ENCODE measurements at regions not wholly inside any gene's neighbourhood (a gene's known extent, or its start where the extent isn't known, plus 50 kb on each side); places are given as distances from the start of the nearest gene placed in this dataset.
"Not testable (repeated sequence)": the region's sequence is repeated elsewhere in the genome, so short reads cannot be mapped to it uniquely, and the experiment has no call there.

GRCh38 chr3:110680450-110680849 lies 391.2 kb upstream of the NECTIN3 start:
- no peak for ATAC-seq
- no peaks in the 10 kb centered on the region for H3K4me1 ChIP-seq

GRCh38 chr3:110684466-110684865 lies 387.1 kb upstream of the NECTIN3 start:
- Histone ChIP-seq H3K27ac (no peak overlapping the region), H3K36me3 (no peaks in the 10 kb centered on the region), H3K4me3 (no peak overlapping the region), H3K4me1 (no peaks in the 10 kb centered on the region), H3K27me3 (no peaks in the 10 kb centered on the region), H3K9me3 (no peaks in the 10 kb centered on the region)
- no peak for DNase-seq
- no peak for ATAC-seq
- TF ChIP-seq, protein P1, sequence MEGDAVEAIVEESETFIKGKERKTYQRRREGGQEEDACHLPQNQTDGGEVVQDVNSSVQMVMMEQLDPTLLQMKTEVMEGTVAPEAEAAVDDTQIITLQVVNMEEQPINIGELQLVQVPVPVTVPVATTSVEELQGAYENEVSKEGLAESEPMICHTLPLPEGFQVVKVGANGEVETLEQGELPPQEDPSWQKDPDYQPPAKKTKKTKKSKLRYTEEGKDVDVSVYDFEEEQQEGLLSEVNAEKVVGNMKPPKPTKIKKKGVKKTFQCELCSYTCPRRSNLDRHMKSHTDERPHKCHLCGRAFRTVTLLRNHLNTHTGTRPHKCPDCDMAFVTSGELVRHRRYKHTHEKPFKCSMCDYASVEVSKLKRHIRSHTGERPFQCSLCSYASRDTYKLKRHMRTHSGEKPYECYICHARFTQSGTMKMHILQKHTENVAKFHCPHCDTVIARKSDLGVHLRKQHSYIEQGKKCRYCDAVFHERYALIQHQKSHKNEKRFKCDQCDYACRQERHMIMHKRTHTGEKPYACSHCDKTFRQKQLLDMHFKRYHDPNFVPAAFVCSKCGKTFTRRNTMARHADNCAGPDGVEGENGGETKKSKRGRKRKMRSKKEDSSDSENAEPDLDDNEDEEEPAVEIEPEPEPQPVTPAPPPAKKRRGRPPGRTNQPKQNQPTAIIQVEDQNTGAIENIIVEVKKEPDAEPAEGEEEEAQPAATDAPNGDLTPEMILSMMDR (IDR thresholded peaks at IDR 0.05): no peak
- intact Hi-C loops (cut with DNase I): no loop called here

More at GRCh38 chr3:110680450-110680849, 391.2 kb upstream of the NECTIN3 start:
- intact Hi-C loops (cut with DNase I): no loop called here
- TF ChIP-seq, protein P1 (IDR thresholded peaks at IDR 0.05): no peak
- Histone ChIP-seq H3K36me3 (no peaks in the 10 kb centered on the region), H3K27me3 (no peaks in the 10 kb centered on the region), H3K27ac (no peak overlapping the region), H3K4me3 (no peak overlapping the region), H3K9me3 (no peaks in the 10 kb centered on the region)
- DNase-seq: no peak

DNA sequence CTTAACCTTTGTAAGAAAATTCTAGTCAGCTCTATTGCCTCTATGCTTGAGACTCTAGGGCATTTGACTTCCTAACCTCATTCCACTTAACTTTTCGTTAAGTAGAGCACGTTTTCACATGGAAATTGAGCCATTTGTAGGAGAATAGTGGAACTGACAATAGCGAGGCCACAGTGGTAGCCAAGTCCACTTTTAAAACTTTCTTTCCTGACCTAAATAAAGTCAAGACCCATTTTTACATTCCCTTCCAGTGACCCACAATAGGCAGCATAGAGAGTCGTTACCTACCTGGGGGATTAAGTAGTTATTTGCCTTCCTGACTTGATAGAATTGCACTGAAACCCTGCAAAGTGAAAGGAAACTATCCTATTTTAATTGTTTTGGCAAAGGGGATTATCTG lies 386.0 kb upstream of the NECTIN3 start:
- H3K4me1 ChIP-seq: no peaks in the 10 kb centered on the region
- no peaks in the 10 kb centered on the region for H3K9me3 ChIP-seq
- H3K4me3 ChIP-seq: no peak overlapping the region
- no peak for DNase-seq
- ATAC-seq: no peak
- TF ChIP-seq, protein P1 (IDR thresholded peaks at IDR 0.05): no peak
- intact Hi-C loops (cut with DNase I): no loop called here
- H3K36me3 ChIP-seq: no peaks in the 10 kb centered on the region
- H3K27ac ChIP-seq: no peak overlapping the region
- H3K27me3 ChIP-seq: no peaks in the 10 kb centered on the region

GRCh38 chr3:110686701-110687100 lies 384.9 kb upstream of the NECTIN3 start:
- Histone ChIP-seq H3K4me1 (no peaks in the 10 kb centered on the region), H3K27ac (no peak overlapping the region), H3K9me3 (no peaks in the 10 kb centered on the region), H3K4me3 (no peak overlapping the region), H3K27me3 (no peaks in the 10 kb centered on the region), H3K36me3 (no peaks in the 10 kb centered on the region)
- no peak for ATAC-seq
- DNase-seq: no peak
- intact Hi-C loops (cut with DNase I): no loop called here
- TF ChIP-seq, protein P1 (IDR thresholded peaks at IDR 0.05): no peak

DNA sequence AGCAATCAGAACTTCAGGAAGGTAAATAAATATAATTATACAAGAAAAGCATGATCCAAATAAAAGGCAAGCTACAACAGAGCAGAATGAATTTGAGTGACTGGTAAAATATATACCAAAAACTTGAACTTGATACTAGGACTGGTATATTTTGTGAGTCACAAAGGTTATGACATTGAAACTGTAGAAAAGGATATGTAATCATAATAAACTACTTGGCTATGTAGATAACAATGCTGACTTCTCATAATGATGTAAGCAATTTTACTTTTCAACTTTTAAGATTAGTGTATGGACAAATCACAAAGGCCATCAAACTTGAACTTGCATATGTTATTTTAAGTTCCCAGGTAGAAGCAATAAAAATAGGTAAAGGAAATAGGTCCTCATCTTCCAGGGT lies 384.5 kb upstream of the NECTIN3 start:
- intact Hi-C loops (cut with DNase I): no loop called here
- Histone ChIP-seq H3K27ac (no peak overlapping the region), H3K4me3 (no peak overlapping the region), H3K9me3 (no peaks in the 10 kb centered on the region), H3K27me3 (no peaks in the 10 kb centered on the region), H3K4me1 (no peaks in the 10 kb centered on the region), H3K36me3 (no peaks in the 10 kb centered on the region)
- DNase-seq (no peak), ATAC-seq (no peak)
- TF ChIP-seq, protein P1 (IDR thresholded peaks at IDR 0.05): no peak

- H3K27ac ChIP-seq: no peak overlapping the region
- TF ChIP-seq, protein P1 (IDR thresholded peaks at IDR 0.05): no peak
- H3K9me3 ChIP-seq: no peaks in the 10 kb centered on the region
- H3K4me1 ChIP-seq: no peaks in the 10 kb centered on the region
- intact Hi-C loops (cut with DNase I): no loop called here
- H3K4me3 ChIP-seq: no peak overlapping the region
- no peaks in the 10 kb centered on the region for H3K36me3 ChIP-seq
- H3K27me3 ChIP-seq: no peaks in the 10 kb centered on the region
- no peak for DNase-seq
- no peak for ATAC-seq
Observed at GRCh38 chr3:110697961-110698360, 373.7 kb upstream of the NECTIN3 start.

DNA sequence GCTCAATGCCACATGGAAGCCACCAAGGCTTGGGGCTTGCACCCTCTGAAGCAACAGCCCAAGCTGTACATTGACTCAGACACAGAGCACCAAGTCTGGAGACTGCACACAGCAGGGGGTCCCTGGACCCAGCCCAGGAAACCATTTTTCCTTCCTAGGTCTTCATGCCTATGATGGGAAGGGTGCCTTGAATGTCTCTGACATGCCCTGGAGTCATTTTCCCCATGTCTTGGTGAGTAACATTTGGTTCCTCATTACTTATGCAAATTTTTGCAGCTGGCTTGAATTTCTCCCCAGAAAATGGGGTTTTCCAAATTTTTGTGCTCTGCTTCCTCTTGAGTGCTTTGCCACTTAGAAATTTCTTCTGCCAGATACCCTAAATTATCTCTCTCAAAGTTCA lies 367.3 kb upstream of the NECTIN3 start:
- H3K4me1 ChIP-seq; H3K36me3 ChIP-seq; H3K4me3 ChIP-seq; H3K9me3 ChIP-seq; H3K27me3 ChIP-seq; DNase-seq; ATAC-seq; H3K27ac ChIP-seq; intact Hi-C loops (cut with DNase I): not testable (repeated sequence)

All from upper lobe of right lung (tissue), 1 donor.